K562 (cell line): ENCODE measurements at regions not wholly inside any gene's neighbourhood (a gene's known extent, or its start where the extent isn't known, plus 50 kb on each side); places are given as distances from the start of the nearest gene placed in this dataset.

ENCODE experiments used
- ARNT ChIP-seq, 2 experiments: fragments of 450-650 bp; IDR thresholded peaks; 2 replicates each; pipeline ENCODE4 v1.6.1; 2016; ENCODE audit warnings: mild to moderate bottlenecking in 1 of 2
- ELF2 ChIP-seq: fragments of 250-450 bp; sonication (Bioruptor Pico); IDR thresholded peaks from 2 replicates; pipeline ENCODE4 v1.5.0; 2021; ENCODE audit warnings: mild to moderate bottlenecking
- FOXK2 ChIP-seq, 2 experiments: fragments of 450-650 bp; IDR thresholded peaks in 1 of 2; conservative IDR thresholded peaks in 1 of 2; 2 replicates each; pipeline ENCODE4 v1.6.1; 2016; ENCODE audit warnings: low read depth in 2 of 2, mild to moderate bottlenecking in 1 of 2
- GABPB1 ChIP-seq: sonication (generic); formaldehyde crosslinking; IDR thresholded peaks from 2 replicates; pipeline ENCODE4 v1.8.0; 2022; ENCODE audit warnings: mild to moderate bottlenecking, missing genetic modification reagents
- MED1 ChIP-seq: sonication (generic); formaldehyde crosslinking; IDR thresholded peaks from 2 replicates; pipeline ENCODE4 v1.8.1; 2023; ENCODE audit warnings: missing genetic modification reagents, borderline replicate concordance
- NONO ChIP-seq, 2 experiments: fragments of 200-400 bp in 1 of 2; fragments of 450-650 bp in 1 of 2; formaldehyde crosslinking in 1 of 2; IDR thresholded peaks; 2 replicates each; pipeline ENCODE4 v1.6.1; 2017; ENCODE audit warnings: low read depth in 2 of 2, mild to moderate bottlenecking in 2 of 2, moderate library complexity in 2 of 2, low read length in 1 of 2
- NR3C1 ChIP-seq: sonication (generic); formaldehyde crosslinking; IDR thresholded peaks from 2 replicates; pipeline ENCODE4 v1.8.1; 2022; ENCODE audit warnings: missing genetic modification reagents
- NR4A1 ChIP-seq, 2 experiments: fragments of 250-450 bp in 1 of 2; fragments of 450-650 bp in 1 of 2; sonication (Bioruptor Pico) in 1 of 2; IDR thresholded peaks; 2 replicates each; pipeline versions ENCODE4 v1.4.0 to v1.6.1; 2016 to 2020; ENCODE audit warnings: mild to moderate bottlenecking in 2 of 2, missing compliant biosample characterization in 1 of 2, missing genetic modification characterization in 1 of 2, moderate library complexity in 1 of 2
- SMARCB1 ChIP-seq: IDR thresholded peaks from 2 replicates; pipeline ENCODE4 v1.6.1; 2011; ENCODE audit warnings: improper control_type of control experiment, low read depth; ENCODE audit not compliant: insufficient read length
- TCF15 ChIP-seq: fragments of 250-450 bp; sonication (Bioruptor Pico); IDR thresholded peaks from 2 replicates; pipeline ENCODE4 v1.8.0; 2022; ENCODE audit warnings: moderate library complexity, mild to moderate bottlenecking, inconsistent platforms
- TEAD1 ChIP-seq, 2 experiments: fragments of 450-650 bp in 1 of 2; sonication (generic) in 1 of 2; formaldehyde crosslinking; IDR thresholded peaks; 2 replicates each; pipeline versions ENCODE4 v1.4.0 to v1.8.0; 2020 to 2022; ENCODE audit warnings: mild to moderate bottlenecking in 2 of 2, missing genetic modification reagents in 1 of 2
- ZNF146 ChIP-seq: IDR thresholded peaks from one replicate; pipeline ENCODE4 v1.6.1; 2018; ENCODE audit warnings: missing compliant biosample characterization; ENCODE audit not compliant: unreplicated experiment
- ZNF445 ChIP-seq: fragments of 250-450 bp; sonication (Bioruptor Pico); IDR thresholded peaks from 2 replicates; pipeline ENCODE4 v1.4.0; 2020; ENCODE audit warnings: low read depth, mild to moderate bottlenecking, moderate library complexity
- ZNF551 ChIP-seq: fragments of 250-450 bp; sonication (Bioruptor Pico); IDR thresholded peaks from 2 replicates; pipeline ENCODE4 v1.5.0; 2021; ENCODE audit warnings: mild to moderate bottlenecking, moderate library complexity
- ZNF696 ChIP-seq: fragments of 250-450 bp; sonication (Bioruptor Pico); conservative IDR thresholded peaks from 2 replicates; pipeline ENCODE4 v1.4.0; 2020; ENCODE audit warnings: mild to moderate bottlenecking, moderate library complexity
- TF ChIP-seq, protein P1 (sequence below): fragments of 450-650 bp; formaldehyde crosslinking; IDR thresholded peaks from 2 replicates; pipeline ENCODE4 v1.4.0; 2020; ENCODE audit warnings: mild to moderate bottlenecking, moderate library complexity
- TF ChIP-seq, protein P2 (sequence below), 2 experiments: fragments of 450-650 bp in 1 of 2; sonication (generic) in 1 of 2; formaldehyde crosslinking; conservative IDR thresholded peaks; 2 replicates each; pipeline versions ENCODE4 v1.4.0 to v1.8.1; 2020 to 2022; ENCODE audit warnings: mild to moderate bottlenecking in 1 of 2, missing genetic modification reagents in 1 of 2
- TF ChIP-seq, protein P3 (sequence below), 2 experiments: fragments of 450-650 bp; formaldehyde crosslinking in 1 of 2; IDR thresholded peaks; 2 replicates each; pipeline versions ENCODE4 v1.4.0 to v1.6.1; 2014 to 2020; ENCODE audit warnings: mild to moderate bottlenecking in 2 of 2, borderline replicate concordance in 1 of 2, low read depth in 1 of 2

GRCh38 chr1:94755675-94756074 lies 64.5 kb upstream of the SLC44A3 start (continued):
- TF ChIP-seq, protein P1, sequence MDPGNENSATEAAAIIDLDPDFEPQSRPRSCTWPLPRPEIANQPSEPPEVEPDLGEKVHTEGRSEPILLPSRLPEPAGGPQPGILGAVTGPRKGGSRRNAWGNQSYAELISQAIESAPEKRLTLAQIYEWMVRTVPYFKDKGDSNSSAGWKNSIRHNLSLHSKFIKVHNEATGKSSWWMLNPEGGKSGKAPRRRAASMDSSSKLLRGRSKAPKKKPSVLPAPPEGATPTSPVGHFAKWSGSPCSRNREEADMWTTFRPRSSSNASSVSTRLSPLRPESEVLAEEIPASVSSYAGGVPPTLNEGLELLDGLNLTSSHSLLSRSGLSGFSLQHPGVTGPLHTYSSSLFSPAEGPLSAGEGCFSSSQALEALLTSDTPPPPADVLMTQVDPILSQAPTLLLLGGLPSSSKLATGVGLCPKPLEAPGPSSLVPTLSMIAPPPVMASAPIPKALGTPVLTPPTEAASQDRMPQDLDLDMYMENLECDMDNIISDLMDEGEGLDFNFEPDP (CRISPR knock-in tag), result no peak
- TF ChIP-seq SMARCB1 (no peak), GABPB1 (CRISPR knock-in tag) (no peak), FOXK2 (conservative IDR thresholded peaks at IDR 0.05 in 1 of 2, IDR thresholded peaks at IDR 0.05 in 1 of 2; ENCODE audit: low read depth in 2 of 2) (no peak), ZNF146 (CRISPR knock-in tag) (no peak), MED1 (CRISPR knock-in tag) (no peak), TEAD1 (CRISPR knock-in tag; IDR thresholded peaks at IDR 0.05) (no peak), NR4A1 (CRISPR knock-in tag; IDR thresholded peaks at IDR 0.05) (no peak), NR4A1 (tag; IDR thresholded peaks at IDR 0.05) (no peak), NONO (IDR thresholded peaks at IDR 0.05; ENCODE audit: low read depth in 2 of 2, low read length in 1 of 2) (no peak), ZNF551 (no peak), ARNT (IDR thresholded peaks at IDR 0.05) (no peak), ZNF445 (CRISPR knock-in tag) (no peak), ELF2 (CRISPR knock-in tag) (no peak), TCF15 (CRISPR knock-in tag) (no peak), NR3C1 (CRISPR knock-in tag) (no peak), ZNF696 (CRISPR knock-in tag) (no peak)
- TF ChIP-seq, protein P2, sequence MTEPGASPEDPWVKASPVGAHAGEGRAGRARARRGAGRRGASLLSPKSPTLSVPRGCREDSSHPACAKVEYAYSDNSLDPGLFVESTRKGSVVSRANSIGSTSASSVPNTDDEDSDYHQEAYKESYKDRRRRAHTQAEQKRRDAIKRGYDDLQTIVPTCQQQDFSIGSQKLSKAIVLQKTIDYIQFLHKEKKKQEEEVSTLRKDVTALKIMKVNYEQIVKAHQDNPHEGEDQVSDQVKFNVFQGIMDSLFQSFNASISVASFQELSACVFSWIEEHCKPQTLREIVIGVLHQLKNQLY (CRISPR knock-in tag; conservative IDR thresholded peaks at IDR 0.05), result no peak
- TF ChIP-seq, protein P3, sequence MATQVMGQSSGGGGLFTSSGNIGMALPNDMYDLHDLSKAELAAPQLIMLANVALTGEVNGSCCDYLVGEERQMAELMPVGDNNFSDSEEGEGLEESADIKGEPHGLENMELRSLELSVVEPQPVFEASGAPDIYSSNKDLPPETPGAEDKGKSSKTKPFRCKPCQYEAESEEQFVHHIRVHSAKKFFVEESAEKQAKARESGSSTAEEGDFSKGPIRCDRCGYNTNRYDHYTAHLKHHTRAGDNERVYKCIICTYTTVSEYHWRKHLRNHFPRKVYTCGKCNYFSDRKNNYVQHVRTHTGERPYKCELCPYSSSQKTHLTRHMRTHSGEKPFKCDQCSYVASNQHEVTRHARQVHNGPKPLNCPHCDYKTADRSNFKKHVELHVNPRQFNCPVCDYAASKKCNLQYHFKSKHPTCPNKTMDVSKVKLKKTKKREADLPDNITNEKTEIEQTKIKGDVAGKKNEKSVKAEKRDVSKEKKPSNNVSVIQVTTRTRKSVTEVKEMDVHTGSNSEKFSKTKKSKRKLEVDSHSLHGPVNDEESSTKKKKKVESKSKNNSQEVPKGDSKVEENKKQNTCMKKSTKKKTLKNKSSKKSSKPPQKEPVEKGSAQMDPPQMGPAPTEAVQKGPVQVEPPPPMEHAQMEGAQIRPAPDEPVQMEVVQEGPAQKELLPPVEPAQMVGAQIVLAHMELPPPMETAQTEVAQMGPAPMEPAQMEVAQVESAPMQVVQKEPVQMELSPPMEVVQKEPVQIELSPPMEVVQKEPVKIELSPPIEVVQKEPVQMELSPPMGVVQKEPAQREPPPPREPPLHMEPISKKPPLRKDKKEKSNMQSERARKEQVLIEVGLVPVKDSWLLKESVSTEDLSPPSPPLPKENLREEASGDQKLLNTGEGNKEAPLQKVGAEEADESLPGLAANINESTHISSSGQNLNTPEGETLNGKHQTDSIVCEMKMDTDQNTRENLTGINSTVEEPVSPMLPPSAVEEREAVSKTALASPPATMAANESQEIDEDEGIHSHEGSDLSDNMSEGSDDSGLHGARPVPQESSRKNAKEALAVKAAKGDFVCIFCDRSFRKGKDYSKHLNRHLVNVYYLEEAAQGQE (IDR thresholded peaks at IDR 0.05; ENCODE audit: borderline replicate concordance), result peak; percentile 53
- TF ChIP-seq, protein P3 (CRISPR knock-in tag; IDR thresholded peaks at IDR 0.05; ENCODE audit: low read depth), result no peak
